SW480 (cell line): ENCODE measurements at regions not wholly inside any gene's neighbourhood (a gene's known extent, or its start where the extent isn't known, plus 50 kb on each side); places are given as distances from the start of the nearest gene placed in this dataset.

Experiments
- DNase-seq: peaks from one replicate; pipeline ENCODE4 v3.0.0-alpha.2; 2016; ENCODE audit warnings: low spot score

- peak; percentile 85 for DNase-seq
These were observed 564.5 kb downstream of the FGF9 start for GRCh38 chr13:22235285-22235949.

GRCh38 chr13:22235950-22236290, 565.0 kb downstream of the FGF9 start:
- DNase-seq, result peak; percentile 22

- no peak for DNase-seq
These were observed 567.4 kb downstream of the FGF9 start for GRCh38 chr13:22238269-22238668.

DNA sequence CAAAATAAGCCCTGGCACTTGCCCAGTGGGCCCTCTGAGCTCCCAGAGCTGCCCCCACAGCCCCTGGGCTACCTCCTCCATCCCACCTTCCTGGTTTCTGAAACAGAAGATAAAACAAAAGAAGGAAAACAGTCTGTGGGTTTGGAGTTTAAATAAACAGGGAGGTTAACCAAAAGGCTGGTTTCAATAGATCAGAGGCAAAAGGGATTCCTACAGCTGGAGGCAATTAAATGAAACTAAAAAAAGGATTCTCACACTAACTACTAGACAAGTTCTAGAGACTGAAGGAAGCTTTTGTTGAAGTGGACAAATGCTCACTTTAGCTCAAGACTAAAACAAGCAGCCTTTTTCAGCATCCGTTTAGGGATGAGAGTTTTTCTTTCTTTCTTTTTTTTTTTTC, 569.8 kb downstream of the FGF9 start:
- no peak for DNase-seq

DNA sequence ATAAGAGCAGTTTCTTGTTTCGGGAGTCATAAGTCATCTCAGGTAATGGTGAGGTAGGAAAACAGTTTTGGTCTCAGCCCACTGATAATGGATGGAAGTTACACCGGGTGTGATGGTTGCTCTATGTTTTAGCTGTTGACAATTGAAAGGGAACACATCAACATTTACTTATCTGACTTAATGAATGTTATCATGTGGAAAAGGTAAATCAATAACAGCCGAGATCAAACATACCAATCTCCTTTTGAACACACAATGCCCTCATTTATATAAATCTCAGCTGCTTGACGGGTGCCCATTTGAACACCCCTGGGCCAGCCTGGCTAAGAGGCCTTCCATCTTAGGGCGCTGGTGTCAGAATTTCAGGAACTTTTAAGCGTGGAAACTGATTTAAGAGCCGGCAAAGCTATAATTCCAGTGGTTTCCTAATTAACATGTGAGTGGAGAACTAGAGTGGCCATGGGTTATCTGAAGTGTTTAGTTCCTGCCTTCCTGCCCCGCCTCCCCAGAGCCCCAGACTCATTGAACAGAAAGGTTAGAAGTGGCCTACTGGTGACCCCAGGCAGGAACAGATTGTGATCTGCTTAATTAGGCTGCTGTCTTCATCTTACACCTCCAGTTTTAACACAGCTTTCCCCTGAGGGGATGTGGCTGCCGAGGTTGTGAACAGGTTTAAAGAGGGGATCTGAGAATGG, 572.7 kb downstream of the FGF9 start:
- no peak for DNase-seq

- no peak for DNase-seq
These were observed 581.5 kb downstream of the FGF9 start for GRCh38 chr13:22252281-22252830.

DNA sequence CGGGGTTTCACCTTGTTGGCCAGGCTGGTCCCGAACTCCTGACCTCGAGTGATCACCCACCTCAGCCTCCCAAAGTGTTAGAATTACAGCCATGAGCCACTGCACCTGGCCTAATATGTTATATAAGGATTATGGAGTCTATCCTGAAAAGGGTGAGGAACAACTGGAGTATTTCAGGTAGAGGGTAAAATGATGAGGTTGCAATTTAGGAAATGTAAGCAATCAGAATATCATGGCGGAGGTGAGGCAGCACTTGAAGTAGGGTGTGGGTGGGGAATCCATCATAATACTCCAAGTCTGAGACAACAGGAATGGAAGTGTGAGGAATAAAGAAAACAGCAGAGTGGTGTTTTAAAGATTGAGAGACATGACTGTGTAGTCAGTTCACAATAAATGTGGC, 582.2 kb downstream of the FGF9 start:
- no peak for DNase-seq

DNA sequence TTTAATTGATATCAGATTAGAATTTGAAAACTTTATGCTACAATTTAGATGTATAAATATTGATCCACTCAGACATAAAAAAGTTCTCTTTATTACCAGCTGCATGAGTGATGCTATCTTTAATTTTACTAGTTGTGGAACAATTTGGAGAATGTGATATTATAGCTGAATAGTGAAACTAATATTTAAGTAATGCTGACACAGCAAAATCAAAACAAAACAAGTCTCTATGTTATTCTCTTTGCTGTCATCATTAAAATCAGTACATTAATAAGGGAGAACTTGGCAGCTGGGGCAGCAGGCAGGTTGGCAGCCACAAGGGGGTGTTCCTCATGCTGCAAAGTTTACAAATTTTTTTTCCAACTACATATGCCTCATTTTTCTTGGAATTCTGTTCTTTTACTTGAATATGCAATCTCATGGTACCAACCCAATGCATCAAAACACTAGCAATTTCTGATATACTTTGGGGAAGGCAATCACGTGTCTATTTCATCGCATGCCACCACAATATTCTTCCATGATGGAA, 585.3 kb downstream of the FGF9 start:
- DNase-seq, result no peak

- DNase-seq, result no peak
These were observed 591.4 kb downstream of the FGF9 start for GRCh38 chr13:22262001-22262885.

DNA sequence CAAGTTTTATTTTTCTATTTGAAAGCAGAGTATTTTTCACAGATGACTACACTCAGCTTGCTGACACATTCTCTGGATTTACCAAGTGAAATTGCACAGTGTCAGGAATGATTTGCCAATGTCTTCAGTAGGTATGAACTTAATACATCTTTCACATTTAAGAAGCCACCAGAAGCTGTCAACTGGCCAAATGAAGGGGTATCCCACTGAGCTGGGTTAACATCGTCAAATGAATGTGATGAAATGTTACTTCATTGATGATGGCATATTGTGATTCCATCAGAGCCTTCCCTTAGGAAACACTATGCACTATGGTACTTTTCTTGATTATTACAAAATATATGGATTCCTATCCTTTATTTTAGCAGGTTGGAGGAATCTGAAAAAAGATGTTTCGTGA, 592.3 kb downstream of the FGF9 start:
- no peak for DNase-seq

- DNase-seq, result no peak
These were observed 594.7 kb downstream of the FGF9 start for GRCh38 chr13:22265563-22265962.

- no peak for DNase-seq
These were observed 600.0 kb downstream of the FGF9 start for GRCh38 chr13:22270881-22271280.

DNA sequence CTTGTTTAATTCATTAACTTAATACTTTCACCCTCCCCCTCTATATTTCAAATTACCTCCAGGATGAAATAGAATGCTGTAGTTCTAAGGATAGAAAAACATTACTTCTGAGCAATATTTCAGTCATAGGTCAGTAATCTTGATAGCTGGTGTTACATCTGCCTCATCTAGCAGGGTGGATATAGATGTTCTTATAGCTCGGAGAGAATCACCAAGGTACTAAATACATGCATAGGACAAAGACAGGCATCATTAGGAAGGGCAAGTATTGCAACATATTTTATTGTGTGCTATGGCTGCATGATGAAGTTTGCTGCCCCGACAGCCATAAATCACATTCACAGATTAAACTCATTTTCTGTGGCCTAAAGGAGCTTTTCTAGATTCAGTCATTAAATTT, 601.0 kb downstream of the FGF9 start:
- DNase-seq, result no peak

- DNase-seq, result no peak
These were observed 604.5 kb downstream of the FGF9 start for GRCh38 chr13:22275393-22275792.

DNA sequence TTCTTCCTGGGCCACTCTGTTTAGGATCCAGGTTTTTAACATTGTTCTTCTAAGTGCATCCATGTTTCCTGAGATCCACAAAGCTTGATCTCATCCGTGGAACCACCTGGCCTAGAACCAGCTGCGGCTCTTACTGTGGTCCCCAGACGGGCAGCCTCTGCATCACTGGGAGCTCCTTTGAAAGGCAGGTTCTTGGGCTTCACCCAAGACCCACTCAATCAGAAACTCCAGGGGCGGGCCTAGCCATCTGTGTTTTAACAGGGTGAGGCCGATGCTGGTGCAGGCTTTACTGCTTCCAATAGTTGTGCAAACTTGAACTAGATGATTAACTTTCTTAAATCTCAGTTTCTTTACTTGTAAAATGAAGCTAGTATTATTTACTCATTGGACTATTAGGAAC, 605.7 kb downstream of the FGF9 start:
- no peak for DNase-seq

DNA sequence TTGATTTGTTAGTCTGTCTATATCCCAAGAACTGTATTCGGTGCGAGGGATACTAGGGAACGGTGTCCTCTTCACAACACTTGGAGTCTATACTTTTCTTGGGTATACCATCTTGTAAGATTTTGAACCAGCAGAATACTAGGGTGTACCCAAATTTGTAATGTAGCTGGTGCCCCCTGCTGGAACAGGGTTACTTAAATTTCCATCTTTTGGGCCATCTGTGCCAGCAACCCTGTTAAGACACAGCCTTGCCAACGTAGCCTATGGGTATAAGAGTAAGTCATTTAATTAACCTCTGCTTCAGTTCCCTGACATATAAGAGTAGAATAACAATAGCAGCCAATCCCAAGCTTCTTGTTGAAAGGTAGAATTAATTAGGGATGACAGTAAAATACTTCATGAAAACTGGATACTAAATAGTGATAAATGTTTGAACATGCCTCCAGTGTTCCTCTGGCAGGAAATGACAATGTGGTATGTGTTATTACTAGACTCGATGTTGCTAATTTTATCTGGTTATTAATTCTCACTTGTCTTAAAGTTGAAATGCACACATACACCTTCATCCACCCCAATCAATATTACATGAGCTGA, 607.6 kb downstream of the FGF9 start:
- peak; percentile 22 for DNase-seq

- no peak for DNase-seq
These were observed 615.0 kb downstream of the FGF9 start for GRCh38 chr13:22285867-22286266.

DNA sequence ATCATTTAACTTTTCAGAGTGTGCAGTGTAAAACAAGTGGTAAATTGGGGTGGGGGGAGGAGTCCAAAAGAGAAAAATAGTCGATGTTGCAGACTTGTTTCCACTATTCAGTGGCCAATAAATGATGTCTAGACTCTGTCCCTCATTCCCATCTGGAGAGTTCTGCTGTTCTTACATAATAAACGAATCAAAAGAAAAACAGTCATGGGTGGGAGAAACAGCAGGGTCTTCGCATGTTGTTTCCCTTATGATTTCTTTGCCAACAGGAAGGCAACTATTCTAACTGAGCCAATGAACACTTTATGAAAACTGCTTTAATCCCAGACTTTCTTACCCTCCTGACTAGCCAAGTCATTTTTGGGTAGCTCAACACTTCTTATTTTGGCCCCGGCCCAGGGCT, 615.5 kb downstream of the FGF9 start:
- no peak for DNase-seq

DNA sequence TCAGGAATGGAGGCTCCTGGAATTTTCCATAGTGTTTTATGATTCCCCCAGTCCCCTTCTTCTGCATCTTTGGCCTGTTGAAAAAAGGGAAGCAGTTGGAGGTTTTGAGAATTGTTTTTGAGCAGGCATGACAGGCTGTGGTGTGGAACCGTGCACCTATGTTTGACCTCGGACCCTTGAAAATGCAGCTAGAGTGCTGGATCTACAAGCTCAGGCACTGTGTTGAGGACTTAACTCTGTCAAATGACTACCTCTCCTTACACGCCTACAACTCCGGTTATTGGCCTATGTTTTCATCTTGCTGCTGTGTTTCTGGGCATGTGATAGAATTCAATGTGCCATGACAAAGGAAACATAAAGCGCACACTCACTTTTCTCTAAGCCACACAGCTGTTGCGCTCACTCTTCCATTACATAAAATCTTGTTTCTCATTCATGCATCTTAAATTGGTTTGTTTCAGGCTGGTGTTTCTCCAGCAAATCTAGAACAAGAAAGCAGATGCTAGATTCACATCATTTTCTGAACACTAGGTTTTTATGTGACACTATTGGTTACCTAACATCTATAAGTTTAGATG, 616.6 kb downstream of the FGF9 start:
- no peak for DNase-seq

DNA sequence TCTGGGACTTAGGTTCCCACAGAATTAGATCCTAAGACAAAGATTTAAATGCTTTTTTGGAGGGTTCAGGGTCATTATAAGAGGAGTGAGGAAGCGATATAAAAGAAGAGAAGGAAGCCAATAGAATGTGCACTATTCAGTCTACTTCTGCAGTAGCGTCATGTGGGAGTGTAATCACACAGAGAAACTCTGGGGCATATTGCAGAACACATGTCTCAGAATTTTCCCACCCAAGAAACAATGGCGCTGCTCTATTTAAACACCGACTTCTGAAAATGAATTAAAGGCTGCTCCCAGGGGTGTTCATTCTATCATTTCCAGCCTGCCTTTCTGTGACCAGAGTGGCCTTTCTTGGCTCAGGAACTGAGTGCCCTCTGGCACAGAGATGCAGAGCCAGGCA, 617.6 kb downstream of the FGF9 start:
- no peak for DNase-seq

GRCh38 chr13:22289711-22290110, 618.8 kb downstream of the FGF9 start:
- no peak for DNase-seq

DNA sequence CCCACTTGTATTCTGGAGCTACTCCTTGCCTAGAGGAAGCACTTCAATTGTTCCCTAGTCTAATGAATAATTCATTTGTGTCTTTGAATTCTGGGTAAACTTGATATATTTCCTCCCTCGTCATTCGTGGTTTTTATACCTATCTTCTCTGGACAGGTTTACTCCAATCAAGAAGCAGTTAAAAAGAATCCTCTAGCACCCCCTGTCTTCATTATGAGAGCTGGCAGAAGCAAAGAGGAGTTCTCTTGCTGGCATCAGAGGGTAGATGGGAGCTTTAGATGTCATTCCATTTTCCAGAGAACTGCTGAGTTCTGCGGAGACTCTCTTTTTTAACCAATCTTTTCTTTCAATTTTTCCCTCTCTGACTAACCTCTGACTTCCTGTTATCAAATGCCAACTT, 627.7 kb downstream of the FGF9 start:
- no peak for DNase-seq
